ENCODE measurements at regions not wholly inside any gene's neighbourhood (a gene's known extent, or its start where the extent isn't known, plus 50 kb on each side); places are given as distances from the start of the nearest gene placed in this dataset.
"Not testable (repeated sequence)": the region's sequence is repeated elsewhere in the genome, so short reads cannot be mapped to it uniquely, and the experiment has no call there.

- H3K9me3 ChIP-seq: no peaks in the 10 kb centered on the region
- ATAC-seq (ENCODE audit: insufficient number of reproducible peaks, low FRiP score, low read depth) (no peak), DNase-seq (ENCODE audit: low spot score) (no peak)
- H3K36me3 ChIP-seq: no peaks in the 10 kb centered on the region
- H3K4me3 ChIP-seq: no peak overlapping the region
- no peaks in the 10 kb centered on the region for H3K4me1 ChIP-seq (ENCODE audit: control insufficient read depth in 1 of 2, low read depth in 2 of 2)
- no peak overlapping the region for H3K27ac ChIP-seq
- no peak for TF ChIP-seq CTCF (IDR thresholded peaks at IDR 0.05)
- no peaks in the 10 kb centered on the region for H3K27me3 ChIP-seq (replicated peaks; ENCODE audit: insufficient read depth)
Observed at GRCh38 chr1:83043244-83043643, 955.7 kb downstream of the TTLL7 start.

- not testable (repeated sequence) for DNase-seq (ENCODE audit: low spot score); H3K36me3 ChIP-seq; H3K27me3 ChIP-seq (replicated peaks; ENCODE audit: insufficient read depth); ATAC-seq (ENCODE audit: insufficient number of reproducible peaks, low FRiP score, low read depth); H3K9me3 ChIP-seq; H3K27ac ChIP-seq; H3K4me3 ChIP-seq; H3K4me1 ChIP-seq (ENCODE audit: control insufficient read depth in 1 of 2, low read depth in 2 of 2)
Observed at GRCh38 chr1:83039091-83039490, 959.8 kb downstream of the TTLL7 start.

- H3K27me3 ChIP-seq (replicated peaks; ENCODE audit: insufficient read depth): no peaks in the 10 kb centered on the region
- H3K9me3 ChIP-seq: no peaks in the 10 kb centered on the region
- no peak overlapping the region for H3K27ac ChIP-seq
- no peaks in the 10 kb centered on the region for H3K4me1 ChIP-seq (ENCODE audit: control insufficient read depth in 1 of 2, low read depth in 2 of 2)
- no peak overlapping the region for H3K4me3 ChIP-seq
- no peak for TF ChIP-seq CTCF (IDR thresholded peaks at IDR 0.05)
- no peaks in the 10 kb centered on the region for H3K36me3 ChIP-seq
- ATAC-seq (ENCODE audit: insufficient number of reproducible peaks, low FRiP score, low read depth): no peak
- DNase-seq (ENCODE audit: low spot score): no peak
Observed at GRCh38 chr1:83034851-83035250, 964.1 kb downstream of the TTLL7 start.

- H3K27ac ChIP-seq: no peak overlapping the region
- ATAC-seq (ENCODE audit: insufficient number of reproducible peaks, low FRiP score, low read depth): no peak
- no peaks in the 10 kb centered on the region for H3K27me3 ChIP-seq (replicated peaks; ENCODE audit: insufficient read depth)
- DNase-seq (ENCODE audit: low spot score): no peak
- no peak for TF ChIP-seq CTCF (IDR thresholded peaks at IDR 0.05)
- H3K4me3 ChIP-seq: no peak overlapping the region
- H3K9me3 ChIP-seq: no peaks in the 10 kb centered on the region
- no peaks in the 10 kb centered on the region for H3K4me1 ChIP-seq (ENCODE audit: control insufficient read depth in 1 of 2, low read depth in 2 of 2)
- H3K36me3 ChIP-seq: no peaks in the 10 kb centered on the region
Observed at GRCh38 chr1:83033682-83034081, 965.2 kb downstream of the TTLL7 start.

- no peak overlapping the region for H3K27ac ChIP-seq
- no peak for ATAC-seq (ENCODE audit: insufficient number of reproducible peaks, low FRiP score, low read depth)
- no peak for DNase-seq (ENCODE audit: low spot score)
- H3K4me1 ChIP-seq (ENCODE audit: control insufficient read depth in 1 of 2, low read depth in 2 of 2): no peaks in the 10 kb centered on the region
- H3K4me3 ChIP-seq: no peak overlapping the region
- H3K36me3 ChIP-seq: no peaks in the 10 kb centered on the region
- H3K27me3 ChIP-seq (replicated peaks; ENCODE audit: insufficient read depth): no peaks in the 10 kb centered on the region
- no peaks in the 10 kb centered on the region for H3K9me3 ChIP-seq
- no peak for TF ChIP-seq CTCF (IDR thresholded peaks at IDR 0.05)
Observed at GRCh38 chr1:83029916-83030315, 969.0 kb downstream of the TTLL7 start.

GRCh38 chr1:83029050-83029449 is 969.9 kb downstream of the TTLL7 start:
- H3K27ac ChIP-seq: no peak overlapping the region
- no peaks in the 10 kb centered on the region for H3K9me3 ChIP-seq
- no peak for ATAC-seq (ENCODE audit: insufficient number of reproducible peaks, low FRiP score, low read depth)
- TF ChIP-seq CTCF (IDR thresholded peaks at IDR 0.05): no peak
- no peaks in the 10 kb centered on the region for H3K4me1 ChIP-seq (ENCODE audit: control insufficient read depth in 1 of 2, low read depth in 2 of 2)
- H3K4me3 ChIP-seq: no peak overlapping the region
- no peak for DNase-seq (ENCODE audit: low spot score)
- no peaks in the 10 kb centered on the region for H3K36me3 ChIP-seq
- H3K27me3 ChIP-seq (replicated peaks; ENCODE audit: insufficient read depth): no peaks in the 10 kb centered on the region

Data from thoracic aorta (tissue), 2 donors.